ENCODE measurements at regions not wholly inside any gene's neighbourhood (a gene's known extent, or its start where the extent isn't known, plus 50 kb on each side); places are given as distances from the start of the nearest gene placed in this dataset.

DNA sequence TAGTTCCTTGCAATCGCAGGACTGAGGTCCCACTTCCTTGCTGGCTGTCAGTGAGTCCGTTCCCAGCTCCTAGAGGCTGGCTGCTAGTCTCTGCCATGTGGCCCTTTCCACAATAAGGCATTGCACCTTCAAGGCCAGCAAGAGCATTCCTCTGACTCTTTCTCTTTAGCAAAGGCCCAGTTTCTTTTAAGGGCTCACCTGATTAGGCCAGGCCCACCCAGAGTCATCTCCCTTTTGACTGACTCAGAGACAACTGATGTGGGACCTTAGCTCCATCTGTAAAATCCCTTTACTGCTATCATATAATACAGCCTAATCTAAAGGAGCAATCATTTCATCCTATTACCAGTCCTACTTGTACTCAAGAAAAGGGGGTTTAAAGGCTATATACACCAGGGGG is 278.2 kb downstream of the SLC4A3 start:
- H3K9me3 ChIP-seq (ENCODE audit: low read length), result no peaks in the 10 kb centered on the region
- H3K4me3 ChIP-seq (ENCODE audit: low read depth, low read length, poor library complexity, severe bottlenecking), result no peak overlapping the region
- H3K27ac ChIP-seq (ENCODE audit: low read depth, low read length, poor library complexity, severe bottlenecking), result no peak overlapping the region
- no peaks in the 10 kb centered on the region for H3K79me2 ChIP-seq (ENCODE audit: insufficient read depth, low read length)
- 0 out of 2 replicates have a peak, but pooled peaks cover 4% of the 10 kb centered on the region for H3K27me3 ChIP-seq (ENCODE audit: insufficient read depth, low read length)
- no peaks in the 10 kb centered on the region for H4K20me1 ChIP-seq (ENCODE audit: insufficient read depth, low read length)
- no peaks in the 10 kb centered on the region for H3F3A ChIP-seq (ENCODE audit: insufficient read depth, low read length)
- TF ChIP-seq EZH2 (IDR thresholded peaks at IDR 0.05; ENCODE audit: borderline replicate concordance, low read length), result no peak
- TF ChIP-seq, protein P1, sequence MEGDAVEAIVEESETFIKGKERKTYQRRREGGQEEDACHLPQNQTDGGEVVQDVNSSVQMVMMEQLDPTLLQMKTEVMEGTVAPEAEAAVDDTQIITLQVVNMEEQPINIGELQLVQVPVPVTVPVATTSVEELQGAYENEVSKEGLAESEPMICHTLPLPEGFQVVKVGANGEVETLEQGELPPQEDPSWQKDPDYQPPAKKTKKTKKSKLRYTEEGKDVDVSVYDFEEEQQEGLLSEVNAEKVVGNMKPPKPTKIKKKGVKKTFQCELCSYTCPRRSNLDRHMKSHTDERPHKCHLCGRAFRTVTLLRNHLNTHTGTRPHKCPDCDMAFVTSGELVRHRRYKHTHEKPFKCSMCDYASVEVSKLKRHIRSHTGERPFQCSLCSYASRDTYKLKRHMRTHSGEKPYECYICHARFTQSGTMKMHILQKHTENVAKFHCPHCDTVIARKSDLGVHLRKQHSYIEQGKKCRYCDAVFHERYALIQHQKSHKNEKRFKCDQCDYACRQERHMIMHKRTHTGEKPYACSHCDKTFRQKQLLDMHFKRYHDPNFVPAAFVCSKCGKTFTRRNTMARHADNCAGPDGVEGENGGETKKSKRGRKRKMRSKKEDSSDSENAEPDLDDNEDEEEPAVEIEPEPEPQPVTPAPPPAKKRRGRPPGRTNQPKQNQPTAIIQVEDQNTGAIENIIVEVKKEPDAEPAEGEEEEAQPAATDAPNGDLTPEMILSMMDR (IDR thresholded peaks at IDR 0.05; ENCODE audit: low read length), result no peak
- no peak overlapping the region for H2AFZ ChIP-seq (ENCODE audit: low read length)
- H3K9me2 ChIP-seq (ENCODE audit: low read depth, low read length), result no peaks in the 10 kb centered on the region
- no peaks in the 10 kb centered on the region for H3K36me3 ChIP-seq (ENCODE audit: insufficient read depth, low read length)
- H3K4me2 ChIP-seq (ENCODE audit: low read length), result no peak overlapping the region
- H3K9ac ChIP-seq (ENCODE audit: low read length), result no peak overlapping the region
- no peaks in the 10 kb centered on the region for H3K4me1 ChIP-seq (ENCODE audit: insufficient read depth, low read length, severe bottlenecking)

DNA sequence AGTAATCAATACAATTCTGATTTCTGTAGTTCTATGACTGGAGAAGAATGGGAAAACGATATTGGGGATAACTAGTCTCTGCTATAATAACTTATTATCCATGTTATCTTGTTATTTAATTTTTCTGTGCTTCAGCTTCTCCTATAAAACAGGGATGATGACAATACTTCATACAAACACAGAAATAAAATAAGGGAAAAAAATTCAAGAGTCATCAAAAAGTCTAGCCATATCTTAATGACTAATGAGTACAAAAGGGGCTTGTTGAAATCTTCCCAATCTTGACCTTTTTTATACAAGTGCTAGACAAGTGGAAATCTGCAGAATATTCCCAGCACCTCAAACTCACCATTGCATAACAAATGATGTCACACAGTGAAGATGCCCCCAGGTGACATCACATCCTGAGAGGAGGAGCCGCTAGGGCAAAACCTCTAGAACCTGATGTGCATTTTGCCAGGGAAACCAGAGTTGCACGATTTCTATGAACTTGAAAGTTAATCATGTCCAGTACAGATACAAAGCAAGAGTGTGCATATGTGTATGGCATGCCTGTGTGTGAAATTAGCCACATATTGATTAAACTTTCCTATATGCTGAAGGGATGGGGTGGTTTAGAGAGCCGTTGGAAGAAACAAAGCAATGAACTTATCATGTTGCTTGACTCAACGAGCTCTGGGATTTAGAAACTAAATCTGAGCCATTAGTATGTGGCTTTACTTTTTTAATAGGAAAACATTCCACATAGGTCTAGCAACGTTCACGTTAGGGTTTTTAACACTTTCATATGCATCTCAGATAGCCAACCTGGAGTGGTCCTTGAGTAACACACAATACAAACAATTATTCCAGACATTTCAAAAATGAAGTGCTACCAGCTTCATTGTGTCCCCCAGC is 278.9 kb downstream of the SLC4A3 start:
- Histone ChIP-seq H3K4me2 (ENCODE audit: low read length) (no peak overlapping the region), H3K9me2 (ENCODE audit: low read depth, low read length) (no peaks in the 10 kb centered on the region), H4K20me1 (ENCODE audit: insufficient read depth, low read length) (no peaks in the 10 kb centered on the region), H3K36me3 (ENCODE audit: insufficient read depth, low read length) (no peaks in the 10 kb centered on the region), H3K9ac (ENCODE audit: low read length) (no peak overlapping the region), H3F3A (ENCODE audit: insufficient read depth, low read length) (no peaks in the 10 kb centered on the region), H3K4me3 (ENCODE audit: low read depth, low read length, poor library complexity, severe bottlenecking) (no peak overlapping the region), H3K9me3 (ENCODE audit: low read length) (no peaks in the 10 kb centered on the region), H3K27ac (ENCODE audit: low read depth, low read length, poor library complexity, severe bottlenecking) (no peak overlapping the region), H2AFZ (ENCODE audit: low read length) (no peak overlapping the region), H3K4me1 (ENCODE audit: insufficient read depth, low read length, severe bottlenecking) (no peaks in the 10 kb centered on the region), H3K27me3 (ENCODE audit: insufficient read depth, low read length) (0 out of 2 replicates have a peak, but pooled peaks cover 4% of the 10 kb centered on the region), H3K79me2 (ENCODE audit: insufficient read depth, low read length) (no peaks in the 10 kb centered on the region)
- TF ChIP-seq, protein P1 (IDR thresholded peaks at IDR 0.05; ENCODE audit: low read length), result no peak
- TF ChIP-seq EZH2 (IDR thresholded peaks at IDR 0.05; ENCODE audit: borderline replicate concordance, low read length), result no peak

DNA sequence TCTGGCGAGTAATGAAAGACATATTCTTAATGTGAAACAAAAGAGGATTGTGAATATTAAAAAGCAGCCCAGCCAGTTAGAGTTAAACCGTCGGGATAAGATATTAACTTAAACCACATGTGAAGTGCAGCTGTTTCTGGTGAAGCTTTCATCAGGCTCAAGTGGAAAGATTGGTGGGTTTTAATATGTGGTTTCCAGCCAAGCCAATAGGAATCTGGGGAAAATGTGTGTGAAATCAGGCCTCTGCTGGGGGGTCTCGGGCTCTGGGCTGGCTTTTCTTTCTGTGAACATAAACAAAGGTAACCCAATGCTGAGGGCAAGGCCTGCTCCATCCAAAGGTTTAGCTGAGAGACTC is 279.6 kb downstream of the SLC4A3 start:
- Histone ChIP-seq H3K4me3 (ENCODE audit: low read depth, low read length, poor library complexity, severe bottlenecking) (no peak overlapping the region), H3K36me3 (ENCODE audit: insufficient read depth, low read length) (no peaks in the 10 kb centered on the region), H3K27ac (ENCODE audit: low read depth, low read length, poor library complexity, severe bottlenecking) (no peak overlapping the region), H3K4me1 (ENCODE audit: insufficient read depth, low read length, severe bottlenecking) (no peaks in the 10 kb centered on the region), H2AFZ (ENCODE audit: low read length) (no peak overlapping the region), H4K20me1 (ENCODE audit: insufficient read depth, low read length) (no peaks in the 10 kb centered on the region), H3F3A (ENCODE audit: insufficient read depth, low read length) (no peaks in the 10 kb centered on the region), H3K9me2 (ENCODE audit: low read depth, low read length) (no peaks in the 10 kb centered on the region), H3K9ac (ENCODE audit: low read length) (no peak overlapping the region), H3K9me3 (ENCODE audit: low read length) (no peaks in the 10 kb centered on the region), H3K79me2 (ENCODE audit: insufficient read depth, low read length) (no peaks in the 10 kb centered on the region), H3K4me2 (ENCODE audit: low read length) (no peak overlapping the region), H3K27me3 (ENCODE audit: insufficient read depth, low read length) (0 out of 2 replicates have a peak, but pooled peaks cover 4% of the 10 kb centered on the region)
- TF ChIP-seq, protein P1 (IDR thresholded peaks at IDR 0.05; ENCODE audit: low read length), result no peak
- TF ChIP-seq EZH2 (IDR thresholded peaks at IDR 0.05; ENCODE audit: borderline replicate concordance, low read length), result no peak

Data from OCI-LY1 (cell line).